Mesendoderm (in vitro differentiated cells): ENCODE measurements at regions not wholly inside any gene's neighbourhood (a gene's known extent, or its start where the extent isn't known, plus 50 kb on each side); places are given as distances from the start of the nearest gene placed in this dataset. TPM values are rescaled to one million over a fixed set of nuclear protein-coding genes. Genes with fewer than 3 reads are reported as not detected.

Experiments
- DNase-seq: peaks from one replicate; pipeline ENCODE4 v3.0.0; 2013
- H2AK5ac ChIP-seq: 2 replicates; pipeline ENCODE4 v1.6.1; 2013; ENCODE audit warnings: low read length, inconsistent platforms
- H2BK120ac ChIP-seq: 2 replicates; pipeline ENCODE4 v1.6.1; 2013; ENCODE audit warnings: low read depth, mild to moderate bottlenecking, low read length, moderate library complexity, mixed read lengths
- H2BK15ac ChIP-seq: replicated peaks from 2 replicates; pipeline ENCODE4 v1.6.1; 2013; ENCODE audit warnings: low read depth, mild to moderate bottlenecking, moderate library complexity
- H2BK5ac ChIP-seq: 2 replicates; pipeline ENCODE4 v1.6.1; 2013; ENCODE audit warnings: low read length, inconsistent platforms
- H3K18ac ChIP-seq: 2 replicates; pipeline ENCODE4 v1.6.1; 2013; ENCODE audit warnings: mild to moderate bottlenecking, low read length, mixed read lengths
- H3K23ac ChIP-seq: one replicate; pipeline ENCODE4 v1.6.1; 2013; ENCODE audit warnings: low read length
- H3K27ac ChIP-seq: 2 replicates; pipeline ENCODE4 v1.5.1; 2013; ENCODE audit warnings: low read depth, mild to moderate bottlenecking, inconsistent platforms, low read length, moderate library complexity
- H3K27me3 ChIP-seq: 2 replicates; pipeline ENCODE4 v1.6.1; 2013; ENCODE audit warnings: low read length, control low read depth, mild to moderate bottlenecking, inconsistent platforms; ENCODE audit not compliant: insufficient read depth, poor library complexity
- H3K36me3 ChIP-seq: 2 replicates; pipeline ENCODE4 v1.6.1; 2013; ENCODE audit warnings: low read length, inconsistent platforms; ENCODE audit not compliant: control insufficient read depth, insufficient read depth
- H3K4ac ChIP-seq: one replicate; pipeline ENCODE4 v1.6.1; 2013; ENCODE audit warnings: low read depth, mild to moderate bottlenecking, low read length, moderate library complexity
- H3K4me1 ChIP-seq: 2 replicates; pipeline ENCODE4 v1.6.1; 2013; ENCODE audit warnings: low read depth, low read length, inconsistent platforms; ENCODE audit not compliant: control insufficient read depth
- H3K4me2 ChIP-seq: 2 replicates; pipeline ENCODE4 v1.6.1; 2013; ENCODE audit warnings: low read length
- H3K4me3 ChIP-seq: 2 replicates; pipeline ENCODE4 v1.5.1; 2013; ENCODE audit warnings: mild to moderate bottlenecking, low read length
- H3K56ac ChIP-seq: one replicate; pipeline ENCODE4 v1.6.1; 2013; ENCODE audit warnings: low read length
- H3K79me1 ChIP-seq: 2 replicates; pipeline ENCODE4 v1.6.1; 2013; ENCODE audit warnings: low read length, inconsistent platforms
- H3K79me2 ChIP-seq: 2 replicates; pipeline ENCODE4 v1.6.1; 2013; ENCODE audit warnings: mild to moderate bottlenecking, low read length; ENCODE audit not compliant: control insufficient read depth, insufficient read depth
- H3K9ac ChIP-seq: 2 replicates; pipeline ENCODE4 v1.6.1; 2013; ENCODE audit warnings: low read length, inconsistent platforms
- H4K5ac ChIP-seq: one replicate; pipeline ENCODE4 v1.6.1; 2013; ENCODE audit warnings: low read length
- H4K8ac ChIP-seq: one replicate; pipeline ENCODE4 v1.6.1; 2013; ENCODE audit warnings: low read depth, mild to moderate bottlenecking, control low read depth, low read length, moderate library complexity
- WGBS: extraction: QIAGEN DNeasy Blood & Tissue Kit; methylation state at CpG from one replicate; pipeline ENCODE4 v1.1.7; 2013; ENCODE audit warnings: low lambda C conversion rate, missing lambda C conversion rate; ENCODE audit not compliant: insufficient coverage; ENCODE audit errors: extremely low coverage; 5-methylcytosine and 5-hydroxymethylcytosine counted together
- small RNA-seq: library from polyadenylated mRNA; stranded (forward); fragments of <200 nt; extraction: miRNeasy Mini kit (QIAGEN cat#:217004); gene quantifications from one replicate; pipeline ENCODE3, GENCODE V24; 2013; ENCODE audit not compliant: insufficient read depth

GRCh38 chr7:93636276-93636675, 61.8 kb upstream of the CALCR start:
- peak; percentile 89 for DNase-seq
- Histone ChIP-seq H4K8ac (no peak overlapping the region), H3K79me1 (no peaks in the 10 kb centered on the region), H4K5ac (no peak overlapping the region), H3K56ac (peak overlapping the region; percentile 57), H2BK15ac (peak overlapping the region; percentile 88), H3K4me2 (no peak overlapping the region), H3K4me3 (no peak overlapping the region), H3K27ac (peak overlapping the region; percentile 69), H3K18ac (no peak overlapping the region), H3K4me1 (peaks cover 7% of the 10 kb centered on the region), H3K23ac (no peak overlapping the region), H2AK5ac (no peak overlapping the region), H2BK5ac (peak overlapping the region; percentile 14), H3K9ac (no peak overlapping the region), H2BK120ac (peak overlapping the region; percentile 90), H3K36me3 (no peaks in the 10 kb centered on the region), H3K79me2 (peaks cover 6% of the 10 kb centered on the region), H3K27me3 (no peaks in the 10 kb centered on the region), H3K4ac (no peak overlapping the region)

GRCh38 chr7:93632371-93632770, 57.8 kb upstream of the CALCR start:
- no peak overlapping the region for H3K4me3 ChIP-seq
- no peaks in the 10 kb centered on the region for H3K36me3 ChIP-seq
- no peak overlapping the region for H4K5ac ChIP-seq
- H3K4me2 ChIP-seq: no peak overlapping the region
- H3K56ac ChIP-seq: no peak overlapping the region
- H3K27ac ChIP-seq: no peak overlapping the region
- no peak overlapping the region for H2BK15ac ChIP-seq
- no peak overlapping the region for H3K23ac ChIP-seq
- peaks cover 7% of the 10 kb centered on the region for H3K4me1 ChIP-seq
- H2AK5ac ChIP-seq: no peak overlapping the region
- WGBS: no CpG with 5 or more reads among the region's 1 CpG
- no peak for DNase-seq
- H3K79me2 ChIP-seq: no peaks in the 10 kb centered on the region
- no peak overlapping the region for H3K9ac ChIP-seq
- no peaks in the 10 kb centered on the region for H3K27me3 ChIP-seq
- H3K18ac ChIP-seq: no peak overlapping the region
- H4K8ac ChIP-seq: no peak overlapping the region
- H3K79me1 ChIP-seq: no peaks in the 10 kb centered on the region
- H2BK5ac ChIP-seq: no peak overlapping the region
- no peak overlapping the region for H2BK120ac ChIP-seq
- H3K4ac ChIP-seq: no peak overlapping the region

DNA sequence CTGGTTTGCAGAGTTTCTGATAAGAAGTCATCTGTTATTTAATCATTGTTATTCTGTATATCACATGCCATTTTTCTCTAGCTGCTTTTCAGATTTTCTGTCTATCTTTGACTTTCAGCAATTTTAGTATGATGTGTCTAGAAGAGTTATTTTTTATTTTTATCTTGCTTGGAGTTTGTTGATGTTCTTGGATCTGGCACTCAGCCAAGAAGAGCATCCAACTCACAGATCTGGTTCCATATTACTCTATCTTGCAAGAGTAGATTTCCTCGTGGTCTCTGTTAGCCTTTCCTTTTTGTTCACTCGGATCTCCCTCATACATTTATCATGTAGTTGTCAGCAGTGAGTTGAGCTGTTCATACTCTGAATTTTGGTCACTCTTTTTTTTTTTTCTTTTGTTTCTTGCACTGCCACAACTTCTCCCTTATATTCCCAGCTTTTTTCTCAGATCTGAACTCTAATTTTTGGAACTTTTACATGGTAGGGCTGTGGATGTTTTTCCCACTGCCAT, 54.8 kb upstream of the CALCR start:
- H3K79me2 ChIP-seq: no peaks in the 10 kb centered on the region

GRCh38 chr7:93626869-93627268, 52.3 kb upstream of the CALCR start:
- no CpG with 5 or more reads among the region's 1 CpG for WGBS
- H2BK15ac ChIP-seq: no peak overlapping the region

More for the DNA sequence above, 54.8 kb upstream of the CALCR start:
- Histone ChIP-seq H3K27me3 (no peaks in the 10 kb centered on the region), H2AK5ac (no peak overlapping the region), H2BK120ac (no peak overlapping the region), H4K8ac (no peak overlapping the region), H3K4me1 (peaks cover 3% of the 10 kb centered on the region), H3K9ac (no peak overlapping the region), H3K4me3 (no peak overlapping the region), H2BK15ac (peak overlapping the region; percentile 96), H2BK5ac (no peak overlapping the region), H3K4ac (peak overlapping the region; percentile 55), H3K79me1 (no peaks in the 10 kb centered on the region), H3K4me2 (no peak overlapping the region), H3K56ac (no peak overlapping the region), H3K36me3 (no peaks in the 10 kb centered on the region), H3K27ac (no peak overlapping the region), H4K5ac (no peak overlapping the region), H3K23ac (no peak overlapping the region), H3K18ac (no peak overlapping the region)
- WGBS: no CpG with 5 or more reads among the region's 2 CpGs
- DNase-seq: no peak

More at GRCh38 chr7:93626869-93627268, 52.3 kb upstream of the CALCR start:
- Histone ChIP-seq H3K27me3 (no peaks in the 10 kb centered on the region), H3K4me2 (no peak overlapping the region), H4K8ac (no peak overlapping the region), H2BK120ac (no peak overlapping the region), H2AK5ac (no peak overlapping the region), H3K18ac (no peak overlapping the region), H3K27ac (no peak overlapping the region), H4K5ac (no peak overlapping the region), H3K79me2 (no peaks in the 10 kb centered on the region), H3K36me3 (no peaks in the 10 kb centered on the region), H3K79me1 (no peaks in the 10 kb centered on the region), H2BK5ac (no peak overlapping the region), H3K4ac (no peak overlapping the region), H3K4me1 (no peaks in the 10 kb centered on the region), H3K56ac (no peak overlapping the region), H3K9ac (no peak overlapping the region), H3K23ac (no peak overlapping the region), H3K4me3 (no peak overlapping the region)
- DNase-seq: no peak

Small RNA genes in the stretch of these regions (small RNA-seq; reads per million reads assigned to genes)
- gene AC002075.2: not detected
- 6.8 reads per million, percentile 79 among the genes with 10 or more reads in this experiment for gene MIR4652
